Psoas muscle (tissue), 7 donors: ENCODE measurements at regions not wholly inside any gene's neighbourhood (a gene's known extent, or its start where the extent isn't known, plus 50 kb on each side); places are given as distances from the start of the nearest gene placed in this dataset.

Source experiments
- ATAC-seq, 4 donors: fragments of 200-7000 bp; cut with Tn5 transposase; one replicate each; pipeline ENCODE4 v1.9.1; 2020; ENCODE audit warnings: moderate library complexity in 3 of 4, mild to moderate bottlenecking in 2 of 4
- DNase-seq, 2 donors: peaks; one replicate each; pipeline ENCODE4 v3.0.0-alpha.2; 2020
- H3K27ac ChIP-seq: fragments of 200-600 bp; one replicate; pipeline ENCODE4 v1.8.0; 2022
- H3K27me3 ChIP-seq, 3 donors: fragments of 200-600 bp in 1 of 3; one replicate each; pipeline versions ENCODE4 v1.6.1 to v1.8.0; 2013 to 2022; ENCODE audit warnings: low read length in 2 of 3, mild to moderate bottlenecking in 2 of 3, moderate library complexity in 1 of 3; ENCODE audit not compliant: insufficient read depth in 3 of 3
- H3K36me3 ChIP-seq, 2 donors: fragments of 200-600 bp in 1 of 2; one replicate each; pipeline versions ENCODE4 v1.6.1 to v1.8.0; 2013 to 2022; ENCODE audit warnings: low read depth in 1 of 2, mild to moderate bottlenecking in 1 of 2, moderate library complexity in 1 of 2; ENCODE audit not compliant: insufficient read depth in 1 of 2
- H3K4me1 ChIP-seq: fragments of 200-600 bp; one replicate; pipeline ENCODE4 v1.8.0; 2022
- H3K4me3 ChIP-seq: fragments of 200-600 bp; one replicate; pipeline ENCODE4 v1.8.0; 2022; ENCODE audit warnings: mild to moderate bottlenecking
- H3K9me3 ChIP-seq: fragments of 200-600 bp; one replicate; pipeline ENCODE4 v1.8.0; 2022
- WGBS, 3 donors: extraction: QIAGEN DNeasy Blood & Tissue Kit; methylation state at CpG; one replicate each; pipeline versions ENCODE4 v1.1.6 to v1.1.7; 2013; 5-methylcytosine and 5-hydroxymethylcytosine counted together
- intact Hi-C, 2 donors: fragments of 100-400 bp; cut with DNase I; formaldehyde crosslinking; loops; one replicate each; pipeline versions ENCODE4 v1.11.0 to v1.14.2; 2022
- TF ChIP-seq, protein P1 (sequence below): fragments of 200-600 bp; IDR thresholded peaks from one replicate; pipeline ENCODE4 v1.8.0; 2022; ENCODE audit warnings: antibody characterized with exemption
- donor health status: healthy with polysubstance abuse.
- donor health status: DM: no; HTN: no; CAD: no; lungs with moderate emphysema.
- donor health status: Bipolar disorder and iron deficiency.
- donor health status: healthy.
- donor health status: DM: yes; HTN: yes; CAD: no.
- donor health status: DM: no; HTN: no; CAD: no.
- donor health status: DM: yes; HTN: yes; CAD: no.

DNA sequence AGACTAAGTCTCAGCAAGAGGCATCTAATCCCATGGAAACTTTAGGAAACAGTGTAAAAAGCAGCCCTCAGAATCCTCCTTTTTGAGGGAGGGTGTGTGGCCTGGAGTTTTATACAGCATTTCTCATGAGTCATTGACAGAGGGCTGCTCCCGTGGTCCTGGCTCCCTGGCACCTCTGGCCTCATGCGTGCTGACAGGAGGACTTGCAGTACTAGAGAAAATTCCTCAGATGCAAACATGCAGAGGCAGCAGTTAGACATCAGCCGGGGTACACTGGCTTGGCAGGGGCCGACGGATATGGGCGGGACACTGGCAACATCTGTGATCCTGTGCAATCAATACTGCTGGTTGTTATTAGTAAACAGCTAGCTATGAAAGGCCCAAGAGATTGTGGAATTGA is 925.1 kb upstream of the CELF2 start:
- Histone ChIP-seq H3K4me3 (no peak overlapping the region), H3K4me1 (no peaks in the 10 kb centered on the region), H3K36me3 (no peaks in the 10 kb centered on the region), H3K27ac (no peak overlapping the region), H3K27me3 (no peaks in the 10 kb centered on the region), H3K9me3 (no peaks in the 10 kb centered on the region)
- ATAC-seq (no peak), DNase-seq (no peak)
- TF ChIP-seq, protein P1, sequence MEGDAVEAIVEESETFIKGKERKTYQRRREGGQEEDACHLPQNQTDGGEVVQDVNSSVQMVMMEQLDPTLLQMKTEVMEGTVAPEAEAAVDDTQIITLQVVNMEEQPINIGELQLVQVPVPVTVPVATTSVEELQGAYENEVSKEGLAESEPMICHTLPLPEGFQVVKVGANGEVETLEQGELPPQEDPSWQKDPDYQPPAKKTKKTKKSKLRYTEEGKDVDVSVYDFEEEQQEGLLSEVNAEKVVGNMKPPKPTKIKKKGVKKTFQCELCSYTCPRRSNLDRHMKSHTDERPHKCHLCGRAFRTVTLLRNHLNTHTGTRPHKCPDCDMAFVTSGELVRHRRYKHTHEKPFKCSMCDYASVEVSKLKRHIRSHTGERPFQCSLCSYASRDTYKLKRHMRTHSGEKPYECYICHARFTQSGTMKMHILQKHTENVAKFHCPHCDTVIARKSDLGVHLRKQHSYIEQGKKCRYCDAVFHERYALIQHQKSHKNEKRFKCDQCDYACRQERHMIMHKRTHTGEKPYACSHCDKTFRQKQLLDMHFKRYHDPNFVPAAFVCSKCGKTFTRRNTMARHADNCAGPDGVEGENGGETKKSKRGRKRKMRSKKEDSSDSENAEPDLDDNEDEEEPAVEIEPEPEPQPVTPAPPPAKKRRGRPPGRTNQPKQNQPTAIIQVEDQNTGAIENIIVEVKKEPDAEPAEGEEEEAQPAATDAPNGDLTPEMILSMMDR: no peak
- WGBS, 3 donors: 14 to 23% (median 17%) methylated on average over 6 of the region's 6 CpGs
- intact Hi-C loops: no loop called here

DNA sequence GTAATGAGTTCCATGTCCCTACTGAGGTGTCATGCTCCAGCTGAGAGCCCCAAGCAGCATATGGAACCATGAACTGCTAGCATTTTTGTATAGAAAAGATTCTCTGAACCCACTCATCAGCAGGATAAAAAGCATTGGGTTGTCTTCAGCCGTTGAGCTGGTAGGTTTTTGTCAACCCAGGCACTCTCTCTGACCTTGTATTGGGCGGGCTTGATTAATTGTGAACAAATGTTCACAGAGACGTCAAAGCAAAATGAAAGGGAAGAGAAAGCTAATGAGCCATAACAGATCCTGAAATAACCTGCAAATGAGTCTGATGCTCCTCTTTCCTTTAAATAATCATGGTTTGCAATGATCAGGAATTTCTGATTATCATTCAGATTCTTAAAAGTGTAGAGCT is 924.7 kb upstream of the CELF2 start:
- ATAC-seq (no peak), DNase-seq (no peak)
- H3K27me3 ChIP-seq: no peaks in the 10 kb centered on the region
- H3K36me3 ChIP-seq: no peaks in the 10 kb centered on the region
- no peak overlapping the region for H3K4me3 ChIP-seq
- no peak overlapping the region for H3K27ac ChIP-seq
- intact Hi-C loops: no loop called here
- WGBS, 3 donors: 25 to 34% (median 32%) methylated on average over 3 of the region's 3 CpGs
- no peaks in the 10 kb centered on the region for H3K4me1 ChIP-seq
- TF ChIP-seq, protein P1: no peak
- H3K9me3 ChIP-seq: no peaks in the 10 kb centered on the region

GRCh38 chr10:10094691-10095090 is 923.0 kb upstream of the CELF2 start:
- Histone ChIP-seq H3K36me3 (no peaks in the 10 kb centered on the region), H3K27me3 (no peaks in the 10 kb centered on the region), H3K4me3 (no peak overlapping the region), H3K9me3 (no peaks in the 10 kb centered on the region), H3K27ac (no peak overlapping the region), H3K4me1 (no peaks in the 10 kb centered on the region)
- DNase-seq: no peak
- TF ChIP-seq, protein P1: no peak
- intact Hi-C loops: no loop called here
- no peak for ATAC-seq
- WGBS, 3 donors: 12 to 29% (median 19%) methylated on average over 5 of the region's 5 CpGs

- TF ChIP-seq, protein P1: no peak
- H3K4me1 ChIP-seq: no peaks in the 10 kb centered on the region
- H3K4me3 ChIP-seq: no peak overlapping the region
- no peak overlapping the region for H3K27ac ChIP-seq
- no peak for DNase-seq
- ATAC-seq: no peak
- H3K36me3 ChIP-seq: no peaks in the 10 kb centered on the region
- no peaks in the 10 kb centered on the region for H3K9me3 ChIP-seq
- no peaks in the 10 kb centered on the region for H3K27me3 ChIP-seq
- intact Hi-C loops: no loop called here
Observed at GRCh38 chr10:10096296-10096695, 921.4 kb upstream of the CELF2 start.

- no peaks in the 10 kb centered on the region for H3K36me3 ChIP-seq
- H3K27ac ChIP-seq: no peak overlapping the region
- WGBS, 3 donors: 62 to 67% (median 64%) methylated on average over 3 of the region's 3 CpGs
- TF ChIP-seq, protein P1: no peak
- intact Hi-C loops: no loop called here
- no peak for ATAC-seq
- no peak overlapping the region for H3K4me3 ChIP-seq
- H3K27me3 ChIP-seq: no peaks in the 10 kb centered on the region
- no peak for DNase-seq
- H3K9me3 ChIP-seq: no peaks in the 10 kb centered on the region
- no peaks in the 10 kb centered on the region for H3K4me1 ChIP-seq
Observed at GRCh38 chr10:10096898-10097297, 920.8 kb upstream of the CELF2 start.
